ENCODE measurements at regions not wholly inside any gene's neighbourhood (a gene's known extent, or its start where the extent isn't known, plus 50 kb on each side); places are given as distances from the start of the nearest gene placed in this dataset.

DNA sequence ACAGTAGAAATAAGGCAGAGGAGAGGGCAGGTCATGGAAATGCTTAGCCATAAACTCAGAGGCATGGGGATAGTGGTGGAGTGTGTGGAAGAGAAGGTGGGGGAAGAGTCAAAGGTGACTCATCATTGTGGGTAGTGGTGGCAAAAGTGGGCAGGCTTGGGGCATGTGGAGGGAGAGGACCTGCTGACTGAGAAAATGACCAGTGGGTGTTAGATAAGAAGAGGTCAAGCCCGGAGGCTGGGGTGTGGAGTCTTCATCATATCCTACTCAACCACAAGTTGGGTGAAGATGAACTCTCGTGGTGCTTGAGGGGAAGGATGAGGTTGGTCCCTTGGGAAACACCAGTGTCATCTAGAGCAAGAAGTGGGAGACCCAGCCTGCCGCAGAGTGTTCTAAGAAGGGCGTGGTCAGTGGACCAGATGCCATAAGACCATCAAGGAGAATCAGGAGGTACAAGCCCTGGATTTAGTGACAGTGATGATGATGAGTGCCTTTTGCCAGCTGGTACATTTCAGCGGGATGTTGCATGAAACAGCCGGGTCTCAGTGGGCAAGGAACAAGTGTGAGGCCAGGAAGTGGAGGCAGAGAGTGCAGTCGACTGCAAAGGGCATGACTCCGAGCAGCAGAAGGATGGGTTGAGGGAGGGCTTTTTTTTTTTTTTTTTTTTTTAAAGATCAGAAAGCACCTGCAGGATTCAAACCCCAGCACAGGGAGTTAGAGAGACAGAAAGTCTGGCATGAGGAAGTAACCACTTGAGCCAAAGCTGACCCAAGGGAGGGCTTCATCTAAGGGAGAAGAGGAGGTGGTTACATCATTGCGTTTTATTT is 122.6 kb upstream of the SPRED2 start:
- Mint-ChIP-seq H3K9me3 (no peaks in the 10 kb centered on the region), H3K27ac (no peak overlapping the region), H3K4me3 (no peak overlapping the region), H3K36me3 (no peaks in the 10 kb centered on the region), H3K27me3 (no peaks in the 10 kb centered on the region), H3K4me1 (peaks cover 5% of the 10 kb centered on the region)

DNA sequence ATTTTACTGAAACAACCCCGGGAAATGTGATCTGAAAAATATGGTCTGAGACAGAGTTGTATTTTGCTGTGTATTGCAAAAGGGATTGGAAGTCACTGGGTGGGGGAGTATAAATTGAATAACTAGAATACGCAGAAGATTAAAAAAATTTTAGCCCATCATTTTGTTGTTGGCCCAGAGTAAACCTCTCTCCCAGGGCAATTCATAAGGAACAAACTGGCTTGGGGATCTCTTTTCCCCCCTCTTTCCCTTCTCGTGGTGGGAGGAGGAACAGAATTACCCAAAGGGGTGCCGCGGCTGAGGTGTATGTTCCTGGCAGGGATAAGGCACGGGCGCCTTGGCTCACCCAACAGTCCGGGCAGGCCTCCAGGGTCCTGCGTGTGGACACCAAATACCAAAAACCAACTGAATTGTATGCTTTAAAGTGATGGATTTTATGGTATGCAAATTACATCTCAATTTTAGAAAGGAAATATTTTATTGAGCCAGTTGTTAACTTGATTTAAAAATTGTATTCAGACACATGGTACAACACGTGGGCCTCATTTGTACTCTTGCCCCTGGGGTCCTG is 121.2 kb upstream of the SPRED2 start:
- no peak overlapping the region for H3K27ac Mint-ChIP-seq
- H3K4me1 Mint-ChIP-seq: peaks cover 5% of the 10 kb centered on the region
- no peaks in the 10 kb centered on the region for H3K27me3 Mint-ChIP-seq
- H3K36me3 Mint-ChIP-seq: no peaks in the 10 kb centered on the region
- no peaks in the 10 kb centered on the region for H3K9me3 Mint-ChIP-seq
- no peak overlapping the region for H3K4me3 Mint-ChIP-seq

DNA sequence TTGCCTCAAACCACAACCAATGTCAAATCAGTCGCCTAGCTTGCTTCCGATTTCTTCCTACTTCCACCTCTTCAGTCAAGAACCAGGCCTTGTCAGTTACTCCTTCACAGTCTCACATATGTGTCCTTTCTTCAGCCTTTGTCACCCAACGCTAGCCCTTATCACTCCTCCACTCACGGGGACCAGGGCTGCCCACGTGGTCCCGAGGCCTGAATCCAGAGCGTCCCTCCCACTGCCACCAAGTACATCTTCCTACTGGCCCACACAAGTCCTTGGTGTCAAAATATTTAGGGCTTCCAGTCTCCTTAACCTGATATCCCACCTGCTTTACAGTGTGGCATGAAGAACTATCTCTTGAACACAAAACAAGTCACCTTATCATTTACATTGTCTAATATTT is 119.1 kb upstream of the SPRED2 start:
- Mint-ChIP-seq H3K4me1 (peaks cover 5% of the 10 kb centered on the region), H3K9me3 (no peaks in the 10 kb centered on the region), H3K27me3 (no peaks in the 10 kb centered on the region), H3K36me3 (no peaks in the 10 kb centered on the region), H3K4me3 (no peak overlapping the region), H3K27ac (no peak overlapping the region)

DNA sequence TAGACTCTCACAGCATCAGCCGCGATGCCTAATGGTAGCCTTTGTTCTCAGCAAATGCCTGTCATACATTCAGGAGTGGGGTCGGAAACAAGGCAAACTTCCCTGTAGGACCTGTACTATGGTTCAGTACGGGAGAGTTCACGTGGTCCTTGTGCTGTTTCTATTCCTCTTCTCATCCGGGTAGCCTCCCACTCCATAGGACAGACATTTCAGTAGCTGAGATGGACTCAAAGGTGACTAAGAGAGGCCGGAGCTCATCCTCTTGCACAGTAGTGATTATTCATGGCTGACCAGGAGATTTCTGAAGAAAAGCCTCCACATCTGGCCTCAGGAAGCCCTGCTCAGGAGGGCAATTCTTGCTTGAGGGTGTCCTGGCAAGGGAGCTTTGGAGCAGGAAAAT is 117.8 kb upstream of the SPRED2 start:
- peaks cover 5% of the 10 kb centered on the region for H3K4me1 Mint-ChIP-seq
- no peaks in the 10 kb centered on the region for H3K27me3 Mint-ChIP-seq
- no peak overlapping the region for H3K27ac Mint-ChIP-seq
- H3K36me3 Mint-ChIP-seq: no peaks in the 10 kb centered on the region
- H3K9me3 Mint-ChIP-seq: no peaks in the 10 kb centered on the region
- H3K4me3 Mint-ChIP-seq: no peak overlapping the region

DNA sequence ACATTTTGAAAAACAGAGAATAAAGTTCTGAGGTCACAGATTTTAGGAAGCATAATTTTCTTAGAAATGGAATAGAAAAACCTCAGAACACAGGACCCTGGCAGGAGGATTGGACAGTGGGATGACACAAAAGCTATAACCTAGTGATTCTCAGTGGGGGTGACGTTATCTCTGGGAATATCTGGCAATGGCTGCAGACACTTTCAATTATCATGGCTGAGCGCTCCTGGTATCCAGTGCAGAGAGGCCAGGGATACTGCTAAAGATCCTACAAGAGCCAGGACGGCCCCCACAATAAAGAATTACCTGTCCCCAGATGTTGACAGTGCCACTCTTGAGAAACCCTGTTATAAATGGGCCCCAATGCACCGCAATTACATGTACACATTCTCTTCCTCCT is 117.2 kb upstream of the SPRED2 start:
- no peak overlapping the region for H3K4me3 Mint-ChIP-seq
- no peaks in the 10 kb centered on the region for H3K27me3 Mint-ChIP-seq
- no peaks in the 10 kb centered on the region for H3K36me3 Mint-ChIP-seq
- H3K4me1 Mint-ChIP-seq: peaks cover 5% of the 10 kb centered on the region
- no peak overlapping the region for H3K27ac Mint-ChIP-seq
- no peaks in the 10 kb centered on the region for H3K9me3 Mint-ChIP-seq

DNA sequence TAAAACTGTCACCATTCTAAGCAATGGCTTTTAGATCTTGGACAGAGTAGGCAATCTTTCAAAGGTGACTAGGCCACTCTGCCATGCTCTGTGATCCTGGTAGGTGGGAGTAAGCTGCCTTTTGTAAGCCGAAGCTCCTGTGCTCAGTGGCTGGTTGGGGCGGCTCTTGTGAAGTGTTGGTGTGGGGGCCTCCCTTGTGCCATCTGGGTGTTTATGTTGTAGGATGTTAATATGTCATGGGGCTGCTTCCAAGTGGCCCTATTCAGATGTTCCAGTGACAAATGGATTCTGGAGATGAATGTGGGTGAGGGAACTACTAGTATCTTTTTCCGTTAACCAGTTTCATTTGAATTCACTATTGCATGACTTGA is 116.8 kb upstream of the SPRED2 start:
- Mint-ChIP-seq H3K4me1 (peaks cover 5% of the 10 kb centered on the region), H3K36me3 (no peaks in the 10 kb centered on the region), H3K4me3 (no peak overlapping the region), H3K9me3 (no peaks in the 10 kb centered on the region), H3K27me3 (no peaks in the 10 kb centered on the region), H3K27ac (no peak overlapping the region)

DNA sequence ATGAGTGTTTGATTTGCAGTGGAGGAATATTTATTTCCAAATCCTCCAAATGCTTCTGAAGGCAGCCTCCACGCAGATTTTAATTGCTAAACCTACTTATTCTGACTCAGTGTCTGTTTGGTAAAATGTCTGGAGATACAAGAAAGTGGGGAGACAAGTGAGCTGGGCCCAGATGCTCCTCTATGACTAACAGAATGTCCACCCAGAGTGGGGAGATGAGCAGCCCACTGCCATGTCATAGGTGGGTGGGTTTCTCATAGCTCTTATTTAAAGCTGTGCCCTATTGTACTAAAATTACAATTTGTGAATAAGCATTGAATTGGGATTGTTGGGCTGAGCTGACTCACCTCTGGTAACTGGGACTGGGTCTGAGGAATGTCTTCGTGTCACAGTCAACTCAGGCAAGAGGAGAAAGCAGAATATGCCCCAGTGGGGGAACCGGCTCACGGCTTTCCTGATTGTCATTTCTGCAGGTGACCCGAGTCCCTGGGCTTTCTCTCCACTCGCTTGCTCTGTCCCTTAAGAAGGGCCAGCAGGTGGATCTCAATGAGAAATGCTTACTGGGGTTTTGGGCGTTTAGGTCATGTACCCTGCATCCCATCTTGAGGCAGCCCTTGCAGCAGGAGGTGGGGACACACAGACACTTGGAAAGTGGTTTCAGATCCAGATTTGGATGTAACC is 116.3 kb upstream of the SPRED2 start:
- Mint-ChIP-seq H3K27ac (no peak overlapping the region), H3K4me1 (peaks cover 5% of the 10 kb centered on the region), H3K4me3 (no peak overlapping the region)

DNA sequence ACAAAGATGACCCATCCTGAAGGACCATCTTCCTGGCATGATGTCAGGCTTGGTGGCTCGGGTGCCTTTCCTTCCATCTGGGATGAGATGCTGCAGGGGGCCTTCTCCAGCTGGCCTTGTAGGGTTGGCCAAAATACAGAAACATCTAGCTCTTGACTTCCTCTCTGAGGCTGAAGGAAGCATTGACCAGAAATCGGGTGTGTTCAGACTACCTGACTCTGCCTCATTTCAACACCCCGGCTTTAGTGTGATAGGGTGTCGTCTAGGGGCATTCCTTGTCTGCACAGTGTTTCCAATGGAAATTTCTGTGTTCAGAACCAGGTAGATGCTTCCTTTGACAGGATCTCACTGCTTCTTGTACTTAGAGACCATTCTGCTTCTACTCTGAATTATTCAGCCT is 115.7 kb upstream of the SPRED2 start:
- H3K27ac Mint-ChIP-seq: no peak overlapping the region
- H3K27me3 Mint-ChIP-seq: no peaks in the 10 kb centered on the region
- peaks cover under 1% of the 10 kb centered on the region for H3K4me1 Mint-ChIP-seq
- no peaks in the 10 kb centered on the region for H3K36me3 Mint-ChIP-seq
- no peak overlapping the region for H3K4me3 Mint-ChIP-seq
- H3K9me3 Mint-ChIP-seq: no peaks in the 10 kb centered on the region

More for the DNA sequence above, 116.3 kb upstream of the SPRED2 start:
- no peaks in the 10 kb centered on the region for H3K36me3 Mint-ChIP-seq
- H3K27me3 Mint-ChIP-seq: no peaks in the 10 kb centered on the region
- no peaks in the 10 kb centered on the region for H3K9me3 Mint-ChIP-seq

DNA sequence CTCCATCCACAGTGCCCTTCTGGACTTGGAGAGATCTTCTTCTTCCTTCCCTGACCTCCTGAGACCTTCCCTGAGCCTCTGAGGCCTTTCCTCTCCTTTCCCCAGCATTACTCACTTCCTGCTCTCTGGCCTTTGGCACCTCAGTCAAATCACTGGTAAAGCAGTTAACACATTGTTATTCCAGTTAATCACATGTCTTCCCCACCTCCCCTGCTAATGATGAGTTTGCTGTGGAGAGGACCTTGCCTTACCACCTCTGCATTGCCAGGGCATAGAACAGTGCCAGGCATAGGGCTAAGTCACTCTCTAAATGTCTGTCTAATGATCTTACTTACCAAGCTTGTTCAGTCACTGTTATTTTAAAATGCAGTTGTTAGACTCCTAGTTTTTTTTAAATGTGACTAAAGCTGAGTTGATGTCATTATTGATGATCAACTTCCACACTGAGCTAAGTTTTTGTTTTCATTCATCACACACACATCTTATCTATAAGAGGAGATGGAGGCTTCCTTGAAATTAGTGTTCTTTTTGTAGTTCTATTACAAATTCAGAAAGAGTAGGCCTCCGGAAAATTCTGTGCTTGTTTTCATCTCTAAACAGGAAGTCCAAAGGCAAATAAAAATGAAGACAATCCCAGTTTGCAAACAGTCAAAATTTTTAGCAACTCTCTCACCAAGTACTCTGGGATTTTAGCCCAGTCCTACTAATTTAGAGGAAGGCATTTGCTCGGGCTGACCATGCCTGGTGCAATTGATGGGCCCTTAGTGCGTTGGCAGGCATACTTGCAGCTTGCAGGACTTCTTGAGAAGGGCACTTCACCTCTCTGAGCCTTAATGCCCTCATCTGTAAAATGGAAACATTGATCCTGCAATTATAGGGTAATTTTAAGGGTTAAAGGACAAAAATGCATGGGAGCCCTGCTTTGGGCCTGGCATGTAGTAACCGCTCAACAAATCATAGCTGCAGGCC is 113.7 kb upstream of the SPRED2 start:
- H3K36me3 Mint-ChIP-seq: no peaks in the 10 kb centered on the region
- no peaks in the 10 kb centered on the region for H3K9me3 Mint-ChIP-seq
- no peak overlapping the region for H3K4me3 Mint-ChIP-seq
- H3K27me3 Mint-ChIP-seq: no peaks in the 10 kb centered on the region
- H3K27ac Mint-ChIP-seq: no peak overlapping the region
- no peaks in the 10 kb centered on the region for H3K4me1 Mint-ChIP-seq

DNA sequence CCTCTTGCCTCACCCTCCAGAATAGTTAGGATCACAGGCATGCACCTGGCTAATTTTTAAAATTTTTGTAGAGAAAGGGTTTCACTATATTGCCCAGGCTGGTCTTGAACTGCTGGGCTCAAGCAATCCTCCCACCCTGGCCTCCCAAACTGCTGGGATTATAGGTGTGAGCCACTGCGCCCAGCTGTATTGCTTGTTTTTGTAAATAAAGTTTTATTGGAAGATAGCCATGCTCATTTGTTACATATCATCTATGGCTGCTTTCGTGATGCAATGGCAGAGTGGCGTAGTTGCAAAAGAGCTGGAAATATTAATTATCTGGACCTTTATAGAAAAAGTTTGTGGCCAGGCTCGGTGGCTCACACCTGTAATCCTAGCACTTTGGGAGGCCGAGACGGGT is 109.4 kb upstream of the SPRED2 start:
- peaks cover 3% of the 10 kb centered on the region for H3K27me3 Mint-ChIP-seq
- no peaks in the 10 kb centered on the region for H3K9me3 Mint-ChIP-seq
- no peaks in the 10 kb centered on the region for H3K36me3 Mint-ChIP-seq
- no peak overlapping the region for H3K4me3 Mint-ChIP-seq
- H3K4me1 Mint-ChIP-seq: no peaks in the 10 kb centered on the region
- H3K27ac Mint-ChIP-seq: no peak overlapping the region

DNA sequence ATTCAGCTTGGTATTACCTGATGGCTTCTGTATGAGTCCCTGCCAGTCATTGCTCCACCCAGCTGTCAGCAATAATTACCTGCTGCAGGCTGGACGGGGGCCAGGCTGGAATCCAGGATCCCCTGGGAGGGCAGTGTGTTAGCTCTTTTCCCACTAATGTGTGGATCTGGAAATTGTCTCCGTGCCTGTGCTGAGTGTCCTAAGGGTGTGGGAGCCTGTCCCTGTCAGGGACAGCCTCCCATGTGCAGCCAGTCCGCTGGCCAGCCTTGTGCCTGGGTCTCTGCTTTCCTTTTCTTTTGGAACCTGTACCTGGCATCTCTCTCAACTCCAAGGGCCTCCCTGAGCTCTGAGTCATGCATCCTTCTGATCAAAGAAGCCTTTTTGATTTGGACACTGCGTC is 107.2 kb upstream of the SPRED2 start:
- Mint-ChIP-seq H3K9me3 (no peaks in the 10 kb centered on the region), H3K4me1 (no peaks in the 10 kb centered on the region), H3K4me3 (no peak overlapping the region), H3K27me3 (peaks cover 3% of the 10 kb centered on the region), H3K27ac (no peak overlapping the region), H3K36me3 (no peaks in the 10 kb centered on the region)

DNA sequence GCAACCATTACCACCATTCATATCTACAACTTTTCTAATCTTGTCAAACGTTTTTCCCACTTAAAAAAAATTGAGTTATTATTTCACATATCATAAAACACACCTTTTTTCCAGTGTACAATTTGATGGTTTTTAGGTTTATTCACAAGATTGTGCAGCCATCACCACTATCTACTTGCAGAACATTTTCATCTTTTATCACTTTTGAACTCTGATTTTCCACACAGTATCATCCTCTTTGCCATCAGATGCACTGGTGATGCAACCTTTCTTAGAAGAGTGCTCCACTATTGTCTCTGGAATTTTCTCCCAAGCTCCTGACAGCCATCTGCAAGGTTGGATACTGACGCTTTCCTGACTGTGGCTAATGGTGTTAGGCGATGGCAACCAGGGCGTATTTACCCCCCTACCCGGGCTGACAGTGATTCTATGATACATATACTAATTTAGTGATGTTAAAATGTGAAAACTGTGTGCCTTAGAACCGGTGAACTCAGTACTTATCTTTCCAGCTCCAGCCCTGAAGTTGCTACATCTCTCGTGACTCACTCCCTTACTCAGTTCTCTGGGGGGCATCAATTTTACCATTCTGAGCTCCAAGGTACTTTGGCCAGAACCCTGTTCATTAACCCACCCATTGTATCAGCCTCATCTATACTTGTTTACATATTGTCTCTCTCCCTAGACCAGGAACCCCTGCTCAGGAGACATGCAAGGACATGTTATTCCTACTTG is 105.4 kb upstream of the SPRED2 start:
- H3K27ac Mint-ChIP-seq: no peak overlapping the region
- H3K4me1 Mint-ChIP-seq: no peaks in the 10 kb centered on the region
- no peaks in the 10 kb centered on the region for H3K9me3 Mint-ChIP-seq
- no peaks in the 10 kb centered on the region for H3K36me3 Mint-ChIP-seq
- peaks cover 3% of the 10 kb centered on the region for H3K27me3 Mint-ChIP-seq
- H3K4me3 Mint-ChIP-seq: no peak overlapping the region

DNA sequence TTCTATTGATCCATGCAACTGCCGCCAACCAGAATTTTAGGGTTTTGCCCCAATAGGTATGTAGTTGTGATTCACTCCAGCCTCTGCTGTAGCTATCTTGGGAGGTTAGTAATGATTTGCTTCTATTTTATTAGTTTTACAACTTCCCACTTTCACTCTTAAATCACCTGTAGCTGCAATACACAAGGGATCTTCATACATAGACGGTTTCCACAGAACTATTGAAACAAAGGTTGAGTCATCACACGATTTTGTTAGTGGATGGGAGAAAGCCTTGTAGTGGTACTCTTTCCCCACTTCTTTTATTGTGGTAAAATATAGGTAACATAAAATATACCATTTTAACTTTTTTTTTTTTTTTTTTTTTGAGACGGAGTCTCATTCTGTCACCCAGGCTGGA is 104.2 kb upstream of the SPRED2 start:
- H3K27ac Mint-ChIP-seq: no peak overlapping the region
- no peaks in the 10 kb centered on the region for H3K4me1 Mint-ChIP-seq
- no peaks in the 10 kb centered on the region for H3K9me3 Mint-ChIP-seq
- H3K36me3 Mint-ChIP-seq: no peaks in the 10 kb centered on the region
- H3K4me3 Mint-ChIP-seq: no peak overlapping the region
- H3K27me3 Mint-ChIP-seq: peaks cover 3% of the 10 kb centered on the region

DNA sequence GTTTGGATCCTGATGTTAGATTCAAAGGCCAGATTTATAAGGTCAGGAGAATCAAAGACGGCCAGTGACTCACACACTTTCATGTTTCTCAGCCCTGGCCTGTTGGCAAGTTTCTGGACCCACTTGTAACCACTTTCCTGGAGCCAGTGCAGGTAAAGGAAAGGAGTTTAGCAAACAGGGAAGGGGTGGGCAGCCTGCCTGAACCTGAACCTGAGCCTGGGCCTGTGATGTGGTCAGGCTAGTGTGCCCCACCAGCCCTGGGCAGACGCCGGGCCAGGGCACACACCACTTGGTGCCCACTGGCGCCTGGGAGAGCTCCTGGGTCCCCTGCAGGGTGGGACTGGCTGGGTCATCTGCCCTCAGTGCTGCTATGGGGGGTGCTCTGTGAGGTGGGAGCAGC is 100.5 kb upstream of the SPRED2 start:
- Mint-ChIP-seq H3K9me3 (no peaks in the 10 kb centered on the region), H3K27ac (no peak overlapping the region), H3K36me3 (no peaks in the 10 kb centered on the region), H3K27me3 (peaks cover 2% of the 10 kb centered on the region), H3K4me1 (no peaks in the 10 kb centered on the region), H3K4me3 (no peak overlapping the region)

DNA sequence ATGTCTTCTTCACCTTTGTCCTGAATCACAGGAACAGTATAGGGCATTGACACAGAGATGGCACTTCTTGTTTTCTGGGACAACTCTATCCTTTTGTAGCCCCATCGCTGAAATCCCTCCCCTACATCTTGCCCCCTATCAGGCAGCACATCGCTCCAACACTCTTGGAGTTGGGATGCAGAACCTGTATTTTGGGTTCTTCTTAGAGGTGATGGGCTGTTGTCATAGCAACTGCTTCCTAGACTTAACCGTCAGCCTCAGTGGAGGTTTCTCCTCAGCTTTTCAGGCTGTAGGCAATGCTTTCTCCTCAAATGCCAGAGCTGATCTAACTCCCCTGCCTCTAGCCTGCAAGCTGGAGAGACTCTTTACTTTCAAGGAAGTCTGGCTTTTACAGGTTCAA is 99.9 kb upstream of the SPRED2 start:
- H3K4me3 Mint-ChIP-seq: no peak overlapping the region
- no peaks in the 10 kb centered on the region for H3K27me3 Mint-ChIP-seq
- no peaks in the 10 kb centered on the region for H3K4me1 Mint-ChIP-seq
- H3K27ac Mint-ChIP-seq: no peak overlapping the region
- H3K9me3 Mint-ChIP-seq: no peaks in the 10 kb centered on the region
- no peaks in the 10 kb centered on the region for H3K36me3 Mint-ChIP-seq
